ENCODE measurements at regions not wholly inside any gene's neighbourhood (a gene's known extent, or its start where the extent isn't known, plus 50 kb on each side); places are given as distances from the start of the nearest gene placed in this dataset.

- TF ChIP-seq SIN3A (IDR thresholded peaks at IDR 0.05; ENCODE audit: borderline replicate concordance, insufficient read depth, low read length) = no peak
- TF ChIP-seq REST (IDR thresholded peaks at IDR 0.05; ENCODE audit: insufficient read depth in 1 of 2, low read depth in 2 of 2, low read length in 2 of 2) = no peak
- no peak for TF ChIP-seq TAF1 (IDR thresholded peaks at IDR 0.05; ENCODE audit: borderline replicate concordance, insufficient read depth, low read length)
Measured at GRCh38 chr2:71736091-71736861, 282.9 kb downstream of the DYSF start.
